ENCODE measurements at regions not wholly inside any gene's neighbourhood (a gene's known extent, or its start where the extent isn't known, plus 50 kb on each side); places are given as distances from the start of the nearest gene placed in this dataset.

DNA sequence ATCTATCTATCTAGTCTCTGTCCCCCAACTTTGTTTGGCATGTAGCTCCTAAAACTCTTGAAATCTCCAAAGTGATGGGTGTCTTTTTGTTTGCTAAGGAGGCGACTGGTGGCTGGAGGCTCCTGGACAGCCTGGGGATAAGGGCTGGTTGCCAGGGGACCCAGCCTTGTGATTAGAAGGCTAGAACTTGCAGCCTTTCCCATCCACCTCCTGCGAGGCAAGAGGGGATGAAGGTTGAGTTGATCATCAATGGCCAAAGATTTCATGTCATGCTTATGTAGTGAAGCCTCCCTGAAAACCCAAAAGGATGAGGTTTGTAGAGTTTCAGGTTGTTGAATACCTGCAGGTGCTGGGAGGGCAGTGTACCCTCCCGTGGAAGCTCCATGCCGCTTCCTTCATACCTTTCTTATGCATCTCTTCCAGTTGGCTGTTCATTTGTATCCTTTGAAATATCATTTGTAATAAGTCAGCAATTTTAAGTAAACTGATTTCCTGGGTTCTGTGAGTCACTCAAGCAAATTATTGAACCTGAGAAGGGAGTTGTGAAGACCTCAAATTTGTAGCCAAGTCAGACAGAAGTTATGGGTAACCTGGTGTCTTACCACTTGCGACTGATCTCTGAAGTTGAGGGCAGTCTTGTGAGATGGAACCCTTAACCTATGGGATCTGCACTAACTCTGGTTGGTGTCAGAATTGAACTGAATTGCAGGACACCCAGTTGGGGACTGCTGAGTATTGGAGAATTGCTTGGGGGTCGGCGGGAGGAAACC, 202.4 kb downstream of the SEC14L1 start:
- TF ChIP-seq POLR2A (IDR thresholded peaks at IDR 0.05) (no peak), CTCF (IDR thresholded peaks at IDR 0.05) (no peak)
